ENCODE measurements at regions not wholly inside any gene's neighbourhood (a gene's known extent, or its start where the extent isn't known, plus 50 kb on each side); places are given as distances from the start of the nearest gene placed in this dataset.
"Not testable (repeated sequence)": the region's sequence is repeated elsewhere in the genome, so short reads cannot be mapped to it uniquely, and the experiment has no call there.

GRCh38 chr7:13724191-13724976 lies 265.1 kb downstream of the ETV1 start:
- Mint-ChIP-seq H3K4me1 (no peaks in the 10 kb centered on the region), H3K36me3 (no peaks in the 10 kb centered on the region)

GRCh38 chr7:13724977-13725566 lies 264.4 kb downstream of the ETV1 start:
- peaks cover 3% of the 10 kb centered on the region for H3K9me3 Mint-ChIP-seq
- DNase-seq: no peak
- no peak overlapping the region for H3K4me3 Mint-ChIP-seq
- no peaks in the 10 kb centered on the region for H3K36me3 Mint-ChIP-seq
- no peaks in the 10 kb centered on the region for H3K4me1 Mint-ChIP-seq
- H3K27me3 Mint-ChIP-seq: no peaks in the 10 kb centered on the region
- no peak overlapping the region for H3K27ac Mint-ChIP-seq

More at GRCh38 chr7:13724191-13724976, 265.1 kb downstream of the ETV1 start:
- Mint-ChIP-seq H3K27me3 (no peaks in the 10 kb centered on the region), H3K9me3 (peaks cover 3% of the 10 kb centered on the region), H3K27ac (no peak overlapping the region), H3K4me3 (no peak overlapping the region)
- DNase-seq: no peak

GRCh38 chr7:13725591-13725990 lies 263.9 kb downstream of the ETV1 start:
- peaks cover 3% of the 10 kb centered on the region for H3K9me3 Mint-ChIP-seq
- H3K27ac Mint-ChIP-seq: no peak overlapping the region
- no peak for DNase-seq
- no peaks in the 10 kb centered on the region for H3K4me1 Mint-ChIP-seq
- no peaks in the 10 kb centered on the region for H3K36me3 Mint-ChIP-seq
- no peaks in the 10 kb centered on the region for H3K27me3 Mint-ChIP-seq
- no peak overlapping the region for H3K4me3 Mint-ChIP-seq

- no peaks in the 10 kb centered on the region for H3K36me3 Mint-ChIP-seq
- no peaks in the 10 kb centered on the region for H3K27me3 Mint-ChIP-seq
- DNase-seq: no peak
- H3K9me3 Mint-ChIP-seq: peaks cover 3% of the 10 kb centered on the region
- H3K4me1 Mint-ChIP-seq: no peaks in the 10 kb centered on the region
- H3K4me3 Mint-ChIP-seq: no peak overlapping the region
- H3K27ac Mint-ChIP-seq: no peak overlapping the region
Measured at GRCh38 chr7:13727279-13727678, 262.2 kb downstream of the ETV1 start.

- Mint-ChIP-seq H3K27ac (no peak overlapping the region), H3K4me1 (no peaks in the 10 kb centered on the region), H3K4me3 (no peak overlapping the region), H3K9me3 (peaks cover 3% of the 10 kb centered on the region), H3K27me3 (no peaks in the 10 kb centered on the region), H3K36me3 (no peaks in the 10 kb centered on the region)
- DNase-seq: no peak
Measured at GRCh38 chr7:13727751-13728150, 261.7 kb downstream of the ETV1 start.

- not testable (repeated sequence) for H3K27me3 Mint-ChIP-seq, H3K27ac Mint-ChIP-seq, DNase-seq, H3K4me3 Mint-ChIP-seq, H3K4me1 Mint-ChIP-seq, H3K36me3 Mint-ChIP-seq, H3K9me3 Mint-ChIP-seq
Measured at GRCh38 chr7:13728430-13728829, 261.0 kb downstream of the ETV1 start.

- DNase-seq: no peak
- no peaks in the 10 kb centered on the region for H3K4me1 Mint-ChIP-seq
- H3K36me3 Mint-ChIP-seq: no peaks in the 10 kb centered on the region
- H3K4me3 Mint-ChIP-seq: no peak overlapping the region
- no peaks in the 10 kb centered on the region for H3K27me3 Mint-ChIP-seq
- H3K9me3 Mint-ChIP-seq: peaks cover 3% of the 10 kb centered on the region
- H3K27ac Mint-ChIP-seq: no peak overlapping the region
Measured at GRCh38 chr7:13731643-13732042, 257.8 kb downstream of the ETV1 start.

GRCh38 chr7:13737563-13737962 lies 251.9 kb downstream of the ETV1 start:
- Mint-ChIP-seq H3K4me1 (no peaks in the 10 kb centered on the region), H3K27me3 (no peaks in the 10 kb centered on the region), H3K4me3 (no peak overlapping the region), H3K27ac (no peak overlapping the region), H3K36me3 (no peaks in the 10 kb centered on the region), H3K9me3 (no peaks in the 10 kb centered on the region)
- DNase-seq: no peak

GRCh38 chr7:13742126-13742525 lies 247.3 kb downstream of the ETV1 start:
- H3K27me3 Mint-ChIP-seq: no peaks in the 10 kb centered on the region
- no peaks in the 10 kb centered on the region for H3K9me3 Mint-ChIP-seq
- H3K4me3 Mint-ChIP-seq: no peak overlapping the region
- DNase-seq: no peak
- H3K36me3 Mint-ChIP-seq: no peaks in the 10 kb centered on the region
- H3K4me1 Mint-ChIP-seq: no peaks in the 10 kb centered on the region
- H3K27ac Mint-ChIP-seq: no peak overlapping the region

- Mint-ChIP-seq H3K4me1 (no peaks in the 10 kb centered on the region), H3K27me3 (no peaks in the 10 kb centered on the region), H3K27ac (no peak overlapping the region), H3K4me3 (no peak overlapping the region), H3K36me3 (no peaks in the 10 kb centered on the region), H3K9me3 (no peaks in the 10 kb centered on the region)
- no peak for DNase-seq
Measured at GRCh38 chr7:13742811-13743210, 246.7 kb downstream of the ETV1 start.

GRCh38 chr7:13743226-13743625 lies 246.2 kb downstream of the ETV1 start:
- Mint-ChIP-seq H3K27me3 (no peaks in the 10 kb centered on the region), H3K36me3 (no peaks in the 10 kb centered on the region), H3K4me1 (no peaks in the 10 kb centered on the region), H3K9me3 (no peaks in the 10 kb centered on the region), H3K27ac (no peak overlapping the region), H3K4me3 (no peak overlapping the region)
- DNase-seq: no peak

- H3K4me3 Mint-ChIP-seq: no peak overlapping the region
- no peaks in the 10 kb centered on the region for H3K27me3 Mint-ChIP-seq
- no peaks in the 10 kb centered on the region for H3K36me3 Mint-ChIP-seq
- H3K4me1 Mint-ChIP-seq: no peaks in the 10 kb centered on the region
- DNase-seq: no peak
- H3K27ac Mint-ChIP-seq: no peak overlapping the region
- H3K9me3 Mint-ChIP-seq: no peaks in the 10 kb centered on the region
Measured at GRCh38 chr7:13745530-13745929, 243.9 kb downstream of the ETV1 start.

- no peak for DNase-seq
- Mint-ChIP-seq H3K36me3 (no peaks in the 10 kb centered on the region), H3K4me3 (no peak overlapping the region), H3K9me3 (no peaks in the 10 kb centered on the region), H3K4me1 (no peaks in the 10 kb centered on the region), H3K27me3 (no peaks in the 10 kb centered on the region), H3K27ac (no peak overlapping the region)
Measured at GRCh38 chr7:13748998-13749397, 240.5 kb downstream of the ETV1 start.

GRCh38 chr7:13749636-13750035 lies 239.8 kb downstream of the ETV1 start:
- no peaks in the 10 kb centered on the region for H3K36me3 Mint-ChIP-seq
- H3K27ac Mint-ChIP-seq: no peak overlapping the region
- no peaks in the 10 kb centered on the region for H3K9me3 Mint-ChIP-seq
- no peaks in the 10 kb centered on the region for H3K27me3 Mint-ChIP-seq
- no peak for DNase-seq
- no peak overlapping the region for H3K4me3 Mint-ChIP-seq
- no peaks in the 10 kb centered on the region for H3K4me1 Mint-ChIP-seq

- H3K36me3 Mint-ChIP-seq: no peaks in the 10 kb centered on the region
- H3K4me1 Mint-ChIP-seq: no peaks in the 10 kb centered on the region
- H3K27ac Mint-ChIP-seq: no peak overlapping the region
- H3K4me3 Mint-ChIP-seq: no peak overlapping the region
- H3K27me3 Mint-ChIP-seq: no peaks in the 10 kb centered on the region
- no peaks in the 10 kb centered on the region for H3K9me3 Mint-ChIP-seq
- no peak for DNase-seq
Measured at GRCh38 chr7:13751766-13752165, 237.7 kb downstream of the ETV1 start.

GRCh38 chr7:13757841-13758240 lies 231.6 kb downstream of the ETV1 start:
- no peak for DNase-seq
- H3K4me3 Mint-ChIP-seq: no peak overlapping the region
- H3K4me1 Mint-ChIP-seq: no peaks in the 10 kb centered on the region
- no peaks in the 10 kb centered on the region for H3K9me3 Mint-ChIP-seq
- H3K27ac Mint-ChIP-seq: no peak overlapping the region
- no peaks in the 10 kb centered on the region for H3K27me3 Mint-ChIP-seq
- no peaks in the 10 kb centered on the region for H3K36me3 Mint-ChIP-seq

Measured in activated naive CD8-positive, alpha-beta T cell treated with anti-CD3 and anti-CD28 coated beads for 36 hours (primary cell).